Activated gamma-delta T cell treated with anti-CD3 and anti-CD28 coated beads, Interleukin-2, amount 50 U/mL, for 16 hours (primary cell): ENCODE measurements at regions not wholly inside any gene's neighbourhood (a gene's known extent, or its start where the extent isn't known, plus 50 kb on each side); places are given as distances from the start of the nearest gene placed in this dataset.

Experiments
- DNase-seq: peaks from one replicate; pipeline ENCODE4 v3.0.0-alpha.2; 2020; ENCODE audit warnings: low read depth

DNA sequence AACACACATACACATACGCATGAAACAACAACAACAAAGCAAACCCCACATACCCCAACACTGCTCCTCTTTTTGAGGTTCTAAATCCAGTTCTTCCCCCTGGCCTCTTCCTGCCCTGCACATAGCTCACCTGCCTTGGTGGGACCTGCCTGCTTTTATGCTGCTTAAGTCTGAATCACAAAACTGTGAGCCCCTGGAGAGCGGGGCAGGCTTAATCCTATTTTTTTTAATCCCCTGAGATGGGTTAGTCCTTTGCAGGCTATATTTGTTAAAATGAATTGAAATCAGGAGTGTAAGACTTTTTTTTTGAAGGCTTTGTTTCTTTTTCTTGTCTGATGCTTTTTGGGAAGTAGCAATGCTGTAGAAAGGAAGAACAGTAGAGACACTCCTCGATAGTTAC lies 84.6 kb upstream of the MAX start:
- DNase-seq = no peak

DNA sequence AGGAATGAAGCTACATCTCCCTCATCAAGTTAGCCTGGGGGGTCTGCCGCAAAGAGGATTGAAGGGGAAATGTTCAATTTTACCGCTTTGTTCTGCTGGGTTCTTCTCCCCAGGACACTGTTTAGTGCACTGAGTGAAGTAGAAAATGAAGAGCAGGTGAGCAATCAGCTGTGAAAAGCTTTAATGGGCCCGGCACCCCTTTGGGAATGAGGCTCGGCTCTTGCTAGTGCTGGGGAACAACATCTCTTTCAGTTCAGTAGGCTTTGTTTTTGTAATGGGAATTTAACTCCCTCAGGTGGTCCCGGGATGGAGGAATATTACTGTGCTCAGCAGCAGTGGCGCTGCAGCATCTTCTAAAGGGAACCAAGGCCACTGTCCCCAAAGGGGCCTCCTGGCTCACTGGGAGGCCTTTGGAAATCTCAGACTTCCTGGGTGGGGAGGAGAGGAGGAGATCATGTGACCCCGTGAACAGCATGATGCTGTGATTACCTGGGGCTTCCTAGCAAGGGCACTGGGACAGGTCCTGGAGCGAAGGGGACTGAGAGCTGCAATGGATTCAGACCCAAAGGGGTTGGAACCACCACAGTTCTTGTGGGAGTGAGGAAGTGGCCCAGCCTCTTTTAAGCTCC lies 85.2 kb upstream of the MAX start:
- DNase-seq = no peak

- no peak for DNase-seq
Measured at GRCh38 chr14:65190312-65190711, 88.0 kb upstream of the MAX start.

DNA sequence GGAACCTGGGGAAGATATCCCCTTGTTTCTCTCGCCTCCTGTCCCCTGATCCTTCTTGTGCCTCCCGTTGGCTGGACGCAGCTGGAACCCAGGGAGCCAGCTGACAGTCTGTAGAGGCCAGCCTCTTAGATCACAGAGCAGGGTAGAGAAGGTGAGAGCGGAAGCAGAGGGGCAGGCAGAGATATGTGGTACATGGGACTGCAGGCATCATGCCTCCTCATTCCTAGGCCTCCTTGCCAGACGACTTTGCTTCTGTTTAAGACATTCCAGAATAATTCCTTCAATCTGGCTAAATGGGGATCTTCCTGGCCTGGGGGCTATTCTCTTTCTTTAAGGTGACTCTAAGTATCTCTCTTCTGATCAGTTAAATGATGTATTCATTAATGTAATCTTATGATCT lies 89.4 kb upstream of the MAX start:
- no peak for DNase-seq

- no peak for DNase-seq
Measured at GRCh38 chr14:65192686-65193085, 90.4 kb upstream of the MAX start.

GRCh38 chr14:65193916-65194590 lies 91.7 kb upstream of the MAX start:
- DNase-seq = no peak

DNA sequence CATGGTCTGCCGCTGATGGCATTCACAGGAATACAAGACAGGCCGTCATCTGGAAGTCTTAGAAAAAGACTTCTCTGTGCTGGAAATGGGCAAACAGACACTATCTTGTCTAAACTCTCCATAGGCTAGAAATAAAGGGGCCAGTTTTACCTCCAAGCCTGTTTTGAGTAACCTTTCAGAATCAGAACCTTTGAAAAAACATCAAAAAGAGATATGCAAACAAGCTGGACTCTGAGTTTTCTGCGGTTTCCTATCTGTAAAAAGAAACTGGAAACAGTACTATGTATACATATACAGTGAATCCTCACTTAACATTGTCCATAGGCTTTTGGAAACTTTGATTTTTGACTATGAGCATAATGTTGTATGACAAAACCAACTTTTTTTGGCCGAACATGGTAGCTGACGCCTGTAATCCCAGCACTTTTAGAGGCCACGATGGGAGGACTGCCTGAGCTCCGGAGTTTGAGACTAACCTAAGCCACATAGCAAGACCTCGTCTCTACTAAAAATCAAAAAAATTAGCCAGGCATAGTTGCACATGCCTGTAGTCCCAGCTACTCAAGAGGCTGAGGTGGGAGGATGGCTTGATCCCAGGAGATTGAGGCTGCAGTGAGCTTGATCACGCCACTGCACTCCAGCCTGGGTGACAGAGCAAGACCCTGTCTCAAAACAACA lies 92.9 kb upstream of the MAX start:
- no peak for DNase-seq

DNA sequence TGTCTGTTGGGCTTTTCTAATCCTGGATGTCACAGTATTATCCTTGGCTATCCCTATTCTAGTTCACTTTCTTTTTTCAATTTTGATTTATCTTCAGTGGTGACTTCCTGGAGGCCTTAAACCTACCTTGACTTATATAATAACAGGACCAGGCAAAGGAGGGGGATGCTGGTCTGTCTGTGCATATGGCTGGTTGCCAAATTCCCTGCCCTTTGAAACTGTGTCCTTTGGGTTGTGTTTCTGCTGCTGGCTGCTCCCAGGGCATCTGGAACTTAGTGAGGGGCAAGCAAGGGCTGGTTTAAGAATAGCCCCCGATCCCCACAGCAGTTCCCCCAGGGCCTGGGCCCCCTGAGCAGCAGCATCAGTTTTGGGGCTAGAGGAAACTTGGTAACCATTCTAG lies 96.0 kb upstream of the MAX start:
- no peak for DNase-seq

DNA sequence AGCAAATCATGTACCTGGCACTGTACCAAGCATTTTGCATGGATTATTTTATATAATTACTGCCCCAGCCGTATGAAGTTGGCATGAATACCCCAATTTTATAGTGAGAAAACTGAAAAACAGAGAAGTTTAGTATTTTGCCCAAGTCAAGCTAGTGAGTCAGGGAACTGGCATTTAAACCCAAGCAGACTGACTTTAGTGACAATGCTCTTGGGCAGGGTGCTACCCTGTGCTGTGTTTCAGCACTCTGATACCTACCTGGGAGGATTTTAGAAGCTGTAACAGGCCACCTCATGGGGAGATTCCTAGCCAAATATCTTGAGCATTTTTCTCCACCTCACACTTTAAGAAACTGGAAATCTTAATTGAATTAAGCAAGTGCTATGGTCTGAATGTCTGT lies 98.1 kb upstream of the MAX start:
- DNase-seq = no peak

- no peak for DNase-seq
Measured at GRCh38 chr14:65203574-65203973, 101.3 kb upstream of the MAX start.

DNA sequence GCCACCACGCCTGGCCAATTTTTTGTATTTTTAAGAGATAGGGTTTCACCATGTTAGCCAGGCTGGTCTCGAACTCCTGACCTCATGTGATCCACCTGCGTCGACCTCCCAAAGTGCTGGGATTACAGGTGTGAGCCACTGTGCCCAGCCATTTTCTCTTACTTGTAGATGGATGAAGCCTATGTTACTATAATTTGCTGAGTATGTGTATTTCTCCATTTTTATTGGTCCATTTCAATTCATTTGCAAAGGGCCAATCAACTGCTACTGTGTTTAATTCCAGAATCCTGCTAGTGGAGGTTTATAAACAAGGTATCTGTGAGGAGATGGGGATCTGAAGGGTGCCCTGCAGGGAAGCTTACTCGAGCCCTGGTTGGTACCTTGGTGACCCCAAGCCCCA lies 101.7 kb upstream of the MAX start:
- DNase-seq = no peak

- DNase-seq = no peak
Measured at GRCh38 chr14:65206078-65206447, 103.7 kb upstream of the MAX start.

GRCh38 chr14:65206448-65207096 lies 104.3 kb upstream of the MAX start:
- no peak for DNase-seq

DNA sequence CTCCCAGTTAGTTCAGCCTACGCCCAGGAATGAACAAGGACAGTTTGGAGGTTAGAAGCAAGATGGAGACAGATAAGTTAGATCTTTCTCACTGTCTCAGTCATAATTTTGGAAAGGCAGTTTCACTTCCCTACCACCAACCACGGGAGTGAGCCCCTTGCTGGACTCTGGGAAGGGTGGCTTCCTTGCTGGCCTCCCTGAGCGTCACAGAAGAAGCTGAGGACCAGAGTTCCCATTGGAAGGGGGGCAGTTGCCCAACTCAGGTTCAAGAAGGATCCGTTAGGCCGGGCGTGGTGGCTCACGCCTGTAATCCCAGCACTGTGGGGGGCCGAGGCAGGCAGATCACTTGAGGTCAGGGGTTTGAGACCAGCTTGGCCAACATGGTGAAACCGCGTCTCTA lies 106.2 kb upstream of the MAX start:
- no peak for DNase-seq

GRCh38 chr14:65210118-65210821 lies 108.0 kb upstream of the MAX start:
- no peak for DNase-seq

DNA sequence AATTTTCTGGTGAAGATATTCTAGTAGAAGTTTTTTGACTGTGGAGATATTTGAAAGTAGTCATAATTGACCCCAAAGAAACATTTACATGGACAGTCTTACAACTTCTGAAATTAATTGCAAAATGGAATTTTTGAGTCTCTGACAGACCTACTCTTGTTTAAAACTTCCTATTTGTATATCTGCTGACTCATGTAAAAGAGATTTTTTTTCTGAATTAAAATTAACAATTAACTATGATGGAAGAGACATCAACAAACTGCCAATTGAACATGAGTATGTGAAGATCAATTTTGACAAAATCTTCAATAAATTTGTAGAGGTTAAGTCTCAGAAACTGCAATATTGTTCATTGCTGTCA lies 108.5 kb upstream of the MAX start:
- DNase-seq = no peak

DNA sequence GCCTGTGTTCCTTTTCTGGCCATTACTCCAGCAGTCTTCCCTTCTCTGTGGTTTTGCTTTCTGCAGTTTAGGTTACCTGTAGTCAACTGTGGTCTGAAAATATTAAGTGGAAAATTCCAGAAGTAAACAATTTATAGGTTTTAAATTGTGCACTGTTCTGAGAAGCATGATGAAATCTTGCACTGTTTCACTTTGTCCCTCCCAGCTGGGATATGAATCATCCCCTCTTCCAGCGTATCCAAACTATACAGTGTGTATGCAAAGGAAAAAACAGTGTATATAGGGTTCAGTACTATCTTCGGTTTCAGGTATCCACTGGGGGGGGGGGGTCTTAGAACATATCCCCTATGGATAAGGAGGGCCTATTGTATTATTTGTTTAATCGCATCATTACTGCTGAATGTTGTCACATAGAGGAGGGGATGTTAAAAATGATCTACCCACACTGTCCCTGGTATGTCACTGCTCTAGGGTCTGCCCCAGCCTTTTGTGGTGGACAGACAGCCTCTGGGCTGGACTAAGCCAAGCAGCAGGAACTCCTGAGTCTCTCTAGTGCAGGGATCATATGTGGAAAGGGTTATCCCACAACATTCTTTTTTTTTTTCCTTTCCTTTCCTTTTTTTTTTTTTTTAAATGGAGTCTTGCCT lies 109.1 kb upstream of the MAX start:
- DNase-seq = no peak

GRCh38 chr14:65213316-65213715 lies 111.0 kb upstream of the MAX start:
- DNase-seq = no peak

GRCh38 chr14:65214741-65215140 lies 112.4 kb upstream of the MAX start:
- no peak for DNase-seq

- no peak for DNase-seq
Measured at GRCh38 chr14:65219353-65219752, 117.0 kb upstream of the MAX start.

DNA sequence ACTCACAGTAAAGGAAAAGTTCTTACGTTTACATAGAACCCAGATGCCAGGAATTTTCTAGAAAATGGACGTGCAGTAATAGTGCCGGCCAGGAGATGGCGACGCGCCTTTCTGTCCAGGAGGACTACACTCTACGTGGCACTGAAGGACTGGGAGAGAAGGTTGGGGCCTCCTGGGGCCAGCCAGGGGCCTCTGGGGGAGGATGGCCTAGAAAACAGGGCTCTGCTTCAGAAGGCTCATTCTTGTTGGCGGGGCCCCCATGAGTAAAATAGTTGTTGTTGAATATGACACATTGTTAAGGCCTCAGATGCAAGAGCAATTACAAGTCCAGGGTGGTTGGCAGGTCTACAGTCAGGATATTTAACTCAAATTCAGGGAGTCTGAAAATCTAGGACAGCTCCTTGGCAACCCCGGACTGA lies 120.1 kb upstream of the MAX start:
- DNase-seq = peak; percentile 10

- DNase-seq = no peak
Measured at GRCh38 chr14:65223636-65224035, 121.3 kb upstream of the MAX start.
